SH-SY5Y (cell line): ENCODE measurements at regions not wholly inside any gene's neighbourhood (a gene's known extent, or its start where the extent isn't known, plus 50 kb on each side); places are given as distances from the start of the nearest gene placed in this dataset.
A peak's percentile ranks its signal among the peaks of the same experiment; 100 is the strongest.

Experiments used
- GATA2 ChIP-seq: IDR thresholded peaks from 2 replicates; pipeline ENCODE4 v1.6.1; 2011; ENCODE audit warnings: mild to moderate bottlenecking, low read depth, low read length
- GATA3 ChIP-seq: IDR thresholded peaks from 2 replicates; pipeline ENCODE4 v1.6.1; 2011; ENCODE audit warnings: low read depth, mild to moderate bottlenecking, low read length, moderate library complexity

- no peak for TF ChIP-seq GATA2
- no peak for TF ChIP-seq GATA3
These were observed 297.7 kb downstream of the DHX35 start for GRCh38 chr20:39259808-39260207.

- TF ChIP-seq GATA2 (peak; percentile 67), GATA3 (no peak)
These were observed 297.1 kb downstream of the DHX35 start for GRCh38 chr20:39259010-39259803.

GRCh38 chr20:39258253-39258652 lies 296.1 kb downstream of the DHX35 start:
- TF ChIP-seq GATA2 (no peak), GATA3 (no peak)

- TF ChIP-seq GATA3 = no peak
- TF ChIP-seq GATA2 = no peak
These were observed 291.1 kb downstream of the DHX35 start for GRCh38 chr20:39253051-39253755.

GRCh38 chr20:39252035-39252434 lies 289.9 kb downstream of the DHX35 start:
- no peak for TF ChIP-seq GATA3
- no peak for TF ChIP-seq GATA2

- TF ChIP-seq GATA3 (no peak), GATA2 (no peak)
These were observed 287.7 kb downstream of the DHX35 start for GRCh38 chr20:39249798-39250197.

GRCh38 chr20:39248862-39249485 lies 286.8 kb downstream of the DHX35 start:
- no peak for TF ChIP-seq GATA2
- no peak for TF ChIP-seq GATA3

- TF ChIP-seq GATA3 = no peak
- no peak for TF ChIP-seq GATA2
These were observed 286.2 kb downstream of the DHX35 start for GRCh38 chr20:39248171-39248861.

GRCh38 chr20:39246436-39246835 lies 284.3 kb downstream of the DHX35 start:
- no peak for TF ChIP-seq GATA3
- no peak for TF ChIP-seq GATA2

- TF ChIP-seq GATA2 = no peak
- TF ChIP-seq GATA3 = no peak
These were observed 283.7 kb downstream of the DHX35 start for GRCh38 chr20:39245685-39246311.

GRCh38 chr20:39243962-39244361 lies 281.8 kb downstream of the DHX35 start:
- TF ChIP-seq GATA3 (no peak), GATA2 (no peak)

GRCh38 chr20:39242614-39243013 lies 280.5 kb downstream of the DHX35 start:
- TF ChIP-seq GATA2 = no peak
- no peak for TF ChIP-seq GATA3

- TF ChIP-seq GATA2 (no peak), GATA3 (no peak)
These were observed 272.5 kb downstream of the DHX35 start for GRCh38 chr20:39234520-39235095.

- TF ChIP-seq GATA3 = no peak
- no peak for TF ChIP-seq GATA2
These were observed 271.6 kb downstream of the DHX35 start for GRCh38 chr20:39233755-39234154.
